Stimulated activated memory B cell treated with anti-CD40 and anti-IgM and Interleukin-4, amounts not matched to agents 10 μg/mL and 1 μg/mL and 100 μg/mL, for 72 hours (primary cell): ENCODE measurements at regions not wholly inside any gene's neighbourhood (a gene's known extent, or its start where the extent isn't known, plus 50 kb on each side); places are given as distances from the start of the nearest gene placed in this dataset.

Experiments used
- ATAC-seq: fragments of 150-1000 bp; cut with Tn5 transposase; 2 replicates; pipeline ENCODE4 v1.10.0; 2021
- H3K27ac Mint-ChIP-seq: one replicate; pipeline ENCODE4 v1.8.0; 2022; ENCODE audit warnings: mild to moderate bottlenecking, mixed read lengths
- H3K27me3 Mint-ChIP-seq: one replicate; pipeline ENCODE4 v1.8.0; 2022; ENCODE audit warnings: mixed read lengths
- H3K36me3 Mint-ChIP-seq: one replicate; pipeline ENCODE4 v1.8.0; 2022; ENCODE audit warnings: mixed read lengths
- H3K4me1 Mint-ChIP-seq: one replicate; pipeline ENCODE4 v1.8.0; 2022; ENCODE audit warnings: mixed read lengths
- H3K4me3 Mint-ChIP-seq: one replicate; pipeline ENCODE4 v1.8.0; 2022; ENCODE audit warnings: mild to moderate bottlenecking, moderate library complexity, mixed read lengths
- H3K9me3 Mint-ChIP-seq: one replicate; pipeline ENCODE4 v1.8.0; 2022; ENCODE audit warnings: mixed read lengths

- no peak overlapping the region for H3K27ac Mint-ChIP-seq
- ATAC-seq, result no peak
- H3K9me3 Mint-ChIP-seq, result peaks cover 9% of the 10 kb centered on the region
- no peaks in the 10 kb centered on the region for H3K4me1 Mint-ChIP-seq
- no peak overlapping the region for H3K4me3 Mint-ChIP-seq
- no peaks in the 10 kb centered on the region for H3K36me3 Mint-ChIP-seq
- peaks cover 38% of the 10 kb centered on the region for H3K27me3 Mint-ChIP-seq
These were observed 685.9 kb downstream of the BRD1 start for GRCh38 chr22:49141761-49142160.

GRCh38 chr22:49140911-49141665 is 686.6 kb downstream of the BRD1 start:
- H3K4me3 Mint-ChIP-seq, result no peak overlapping the region
- H3K27me3 Mint-ChIP-seq, result peaks cover 41% of the 10 kb centered on the region
- no peaks in the 10 kb centered on the region for H3K36me3 Mint-ChIP-seq
- peaks cover 9% of the 10 kb centered on the region for H3K9me3 Mint-ChIP-seq
- H3K4me1 Mint-ChIP-seq, result no peaks in the 10 kb centered on the region
- H3K27ac Mint-ChIP-seq, result no peak overlapping the region
- ATAC-seq, result no peak

GRCh38 chr22:49139492-49140151 is 688.1 kb downstream of the BRD1 start:
- H3K4me3 Mint-ChIP-seq, result no peak overlapping the region
- no peaks in the 10 kb centered on the region for H3K4me1 Mint-ChIP-seq
- ATAC-seq, result peak; percentile 6
- no peak overlapping the region for H3K27ac Mint-ChIP-seq
- no peaks in the 10 kb centered on the region for H3K36me3 Mint-ChIP-seq
- H3K27me3 Mint-ChIP-seq, result peaks cover 44% of the 10 kb centered on the region
- peaks cover 9% of the 10 kb centered on the region for H3K9me3 Mint-ChIP-seq

GRCh38 chr22:49138250-49138790 is 689.4 kb downstream of the BRD1 start:
- H3K9me3 Mint-ChIP-seq, result peaks cover 9% of the 10 kb centered on the region
- no peak overlapping the region for H3K27ac Mint-ChIP-seq
- peaks cover 44% of the 10 kb centered on the region for H3K27me3 Mint-ChIP-seq
- H3K4me1 Mint-ChIP-seq, result no peaks in the 10 kb centered on the region
- ATAC-seq, result no peak
- H3K36me3 Mint-ChIP-seq, result no peaks in the 10 kb centered on the region
- no peak overlapping the region for H3K4me3 Mint-ChIP-seq

GRCh38 chr22:49137206-49137840 is 690.4 kb downstream of the BRD1 start:
- Mint-ChIP-seq H3K4me3 (no peak overlapping the region), H3K27ac (no peak overlapping the region), H3K4me1 (no peaks in the 10 kb centered on the region), H3K9me3 (peaks cover 9% of the 10 kb centered on the region), H3K36me3 (no peaks in the 10 kb centered on the region), H3K27me3 (peaks cover 44% of the 10 kb centered on the region)
- ATAC-seq, result no peak

- Mint-ChIP-seq H3K9me3 (peaks cover 9% of the 10 kb centered on the region), H3K36me3 (no peaks in the 10 kb centered on the region), H3K4me1 (no peaks in the 10 kb centered on the region), H3K27me3 (peaks cover 42% of the 10 kb centered on the region), H3K27ac (no peak overlapping the region), H3K4me3 (no peak overlapping the region)
- ATAC-seq, result no peak
These were observed 690.9 kb downstream of the BRD1 start for GRCh38 chr22:49136816-49137180.

- no peak overlapping the region for H3K27ac Mint-ChIP-seq
- H3K4me1 Mint-ChIP-seq, result no peaks in the 10 kb centered on the region
- no peak overlapping the region for H3K4me3 Mint-ChIP-seq
- peaks cover 36% of the 10 kb centered on the region for H3K27me3 Mint-ChIP-seq
- H3K9me3 Mint-ChIP-seq, result peaks cover 9% of the 10 kb centered on the region
- ATAC-seq, result no peak
- H3K36me3 Mint-ChIP-seq, result no peaks in the 10 kb centered on the region
These were observed 691.4 kb downstream of the BRD1 start for GRCh38 chr22:49136041-49136815.

GRCh38 chr22:49134076-49134475 is 693.6 kb downstream of the BRD1 start:
- Mint-ChIP-seq H3K9me3 (peaks cover 9% of the 10 kb centered on the region), H3K36me3 (no peaks in the 10 kb centered on the region), H3K27me3 (peaks cover 34% of the 10 kb centered on the region), H3K27ac (no peak overlapping the region), H3K4me3 (no peak overlapping the region), H3K4me1 (no peaks in the 10 kb centered on the region)
- ATAC-seq, result no peak

GRCh38 chr22:49133541-49133940 is 694.1 kb downstream of the BRD1 start:
- Mint-ChIP-seq H3K4me1 (no peaks in the 10 kb centered on the region), H3K9me3 (peaks cover 8% of the 10 kb centered on the region), H3K36me3 (no peaks in the 10 kb centered on the region), H3K27ac (no peak overlapping the region), H3K27me3 (peaks cover 28% of the 10 kb centered on the region), H3K4me3 (no peak overlapping the region)
- ATAC-seq, result no peak

GRCh38 chr22:49132009-49132408 is 695.7 kb downstream of the BRD1 start:
- Mint-ChIP-seq H3K4me1 (no peaks in the 10 kb centered on the region), H3K4me3 (no peak overlapping the region), H3K36me3 (no peaks in the 10 kb centered on the region), H3K9me3 (peaks cover 3% of the 10 kb centered on the region), H3K27me3 (peaks cover 13% of the 10 kb centered on the region), H3K27ac (no peak overlapping the region)
- ATAC-seq, result no peak

- no peaks in the 10 kb centered on the region for H3K36me3 Mint-ChIP-seq
- H3K27me3 Mint-ChIP-seq, result no peaks in the 10 kb centered on the region
- no peak for ATAC-seq
- H3K4me1 Mint-ChIP-seq, result no peaks in the 10 kb centered on the region
- H3K27ac Mint-ChIP-seq, result no peak overlapping the region
- no peak overlapping the region for H3K4me3 Mint-ChIP-seq
- peaks cover 3% of the 10 kb centered on the region for H3K9me3 Mint-ChIP-seq
These were observed 697.9 kb downstream of the BRD1 start for GRCh38 chr22:49129736-49130135.

- ATAC-seq, result no peak
- Mint-ChIP-seq H3K36me3 (no peaks in the 10 kb centered on the region), H3K4me1 (no peaks in the 10 kb centered on the region), H3K4me3 (no peak overlapping the region), H3K9me3 (peaks cover 4% of the 10 kb centered on the region), H3K27me3 (peaks cover 3% of the 10 kb centered on the region), H3K27ac (no peak overlapping the region)
These were observed 698.8 kb downstream of the BRD1 start for GRCh38 chr22:49128874-49129273.

GRCh38 chr22:49124608-49125007 is 703.1 kb downstream of the BRD1 start:
- H3K9me3 Mint-ChIP-seq, result peaks cover 13% of the 10 kb centered on the region
- H3K27me3 Mint-ChIP-seq, result peaks cover 11% of the 10 kb centered on the region
- H3K27ac Mint-ChIP-seq, result no peak overlapping the region
- no peaks in the 10 kb centered on the region for H3K36me3 Mint-ChIP-seq
- ATAC-seq, result no peak
- H3K4me1 Mint-ChIP-seq, result no peaks in the 10 kb centered on the region
- no peak overlapping the region for H3K4me3 Mint-ChIP-seq

GRCh38 chr22:49123621-49124192 is 704.0 kb downstream of the BRD1 start:
- ATAC-seq, result no peak
- Mint-ChIP-seq H3K4me1 (no peaks in the 10 kb centered on the region), H3K9me3 (peaks cover 13% of the 10 kb centered on the region), H3K27me3 (peaks cover 11% of the 10 kb centered on the region), H3K4me3 (no peak overlapping the region), H3K27ac (no peak overlapping the region), H3K36me3 (no peaks in the 10 kb centered on the region)

GRCh38 chr22:49119551-49119952 is 708.1 kb downstream of the BRD1 start:
- H3K27me3 Mint-ChIP-seq, result peaks cover 11% of the 10 kb centered on the region
- H3K4me3 Mint-ChIP-seq, result no peak overlapping the region

More at GRCh38 chr22:49119551-49119952, 708.1 kb downstream of the BRD1 start:
- no peaks in the 10 kb centered on the region for H3K36me3 Mint-ChIP-seq
- ATAC-seq, result no peak
- H3K4me1 Mint-ChIP-seq, result no peaks in the 10 kb centered on the region
- peaks cover 10% of the 10 kb centered on the region for H3K9me3 Mint-ChIP-seq
- H3K27ac Mint-ChIP-seq, result no peak overlapping the region
